GM19467 (cell line): ENCODE measurements at regions not wholly inside any gene's neighbourhood (a gene's known extent, or its start where the extent isn't known, plus 50 kb on each side); places are given as distances from the start of the nearest gene placed in this dataset.
"Not testable (repeated sequence)": the region's sequence is repeated elsewhere in the genome, so short reads cannot be mapped to it uniquely, and the experiment has no call there.

Experiments used
- ATAC-seq: cut with Tn5 transposase; IDR thresholded peaks from one replicate; pipeline ENCODE4 v1.9.1; 2021; ENCODE audit warnings: mild to moderate bottlenecking, moderate library complexity; ENCODE audit not compliant: unreplicated experiment

DNA sequence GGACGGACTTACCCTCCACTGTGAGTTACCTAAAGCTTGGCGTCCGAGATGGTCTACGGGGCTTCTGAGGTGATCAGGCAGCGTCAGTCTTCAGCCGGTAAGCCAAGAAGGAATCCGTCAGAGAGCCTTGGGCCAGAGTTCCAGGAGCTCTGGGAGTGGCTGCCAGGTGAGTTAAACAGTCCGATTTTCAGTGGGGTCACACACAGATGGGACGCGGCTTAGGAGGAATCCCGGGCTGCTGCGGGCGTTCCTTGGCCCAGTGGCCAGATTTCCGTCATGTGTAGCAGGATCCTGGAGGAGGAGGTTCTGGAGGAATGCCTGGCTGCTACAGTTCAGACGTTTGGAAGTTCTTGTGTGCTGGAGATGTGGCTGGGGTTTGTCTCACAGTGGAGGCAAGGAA, 700.7 kb upstream of the NEGR1 start:
- ATAC-seq = not testable (repeated sequence)

DNA sequence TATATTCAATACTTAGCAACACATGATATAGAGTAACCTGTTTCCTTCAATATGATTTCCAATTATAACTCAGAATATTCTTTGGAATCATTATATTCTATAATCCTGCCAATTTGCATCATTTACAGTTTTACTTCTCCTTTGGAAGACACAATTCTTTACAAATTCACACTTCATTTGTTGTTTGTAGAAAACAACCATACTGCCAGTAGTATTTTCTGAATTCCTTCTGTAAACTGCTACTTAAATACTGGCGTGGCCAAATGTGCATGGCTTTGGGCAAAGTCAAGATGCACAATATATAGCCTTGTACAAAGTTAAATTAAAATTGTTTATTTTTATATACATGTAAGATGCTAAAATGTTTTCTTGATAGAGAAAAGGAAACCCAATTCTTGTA, 687.1 kb upstream of the NEGR1 start:
- ATAC-seq = no peak

DNA sequence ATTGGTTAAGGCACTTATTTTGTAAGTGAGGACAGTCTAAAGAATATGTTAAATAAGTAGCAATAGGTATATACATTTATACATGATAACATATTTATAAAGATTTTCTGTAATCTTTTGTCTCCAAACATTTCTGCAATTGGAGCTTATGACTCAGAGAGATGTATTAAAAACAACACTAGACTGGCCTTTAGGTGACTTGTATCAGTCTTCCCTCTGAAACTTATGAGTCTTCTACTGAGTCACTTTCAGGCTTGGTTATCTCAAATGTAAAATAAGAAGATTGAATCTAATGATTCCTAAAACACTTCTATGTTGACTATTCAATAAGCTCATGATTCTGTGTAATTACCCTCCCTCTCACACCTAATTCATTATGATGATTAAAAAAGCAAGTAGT, 672.6 kb upstream of the NEGR1 start:
- no peak for ATAC-seq

DNA sequence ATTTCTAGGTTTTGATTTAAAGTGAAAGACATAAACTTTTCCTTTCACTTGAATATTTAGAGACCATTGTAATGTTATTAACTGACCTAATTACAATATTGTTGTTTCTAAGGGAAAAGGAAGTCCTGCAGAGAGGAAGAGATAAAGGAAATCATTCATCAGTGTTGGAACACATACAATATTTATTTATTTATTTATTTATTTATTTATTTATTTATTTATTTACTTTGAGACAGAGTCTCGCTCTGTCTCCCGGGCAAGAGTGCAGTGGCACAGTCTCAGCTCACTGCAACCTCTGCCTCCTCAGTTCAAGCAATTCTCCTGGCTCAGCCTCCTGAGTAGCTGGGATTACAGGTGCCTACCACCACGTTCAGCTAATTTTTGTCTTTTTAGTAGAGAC, 668.6 kb upstream of the NEGR1 start:
- ATAC-seq = not testable (repeated sequence)

DNA sequence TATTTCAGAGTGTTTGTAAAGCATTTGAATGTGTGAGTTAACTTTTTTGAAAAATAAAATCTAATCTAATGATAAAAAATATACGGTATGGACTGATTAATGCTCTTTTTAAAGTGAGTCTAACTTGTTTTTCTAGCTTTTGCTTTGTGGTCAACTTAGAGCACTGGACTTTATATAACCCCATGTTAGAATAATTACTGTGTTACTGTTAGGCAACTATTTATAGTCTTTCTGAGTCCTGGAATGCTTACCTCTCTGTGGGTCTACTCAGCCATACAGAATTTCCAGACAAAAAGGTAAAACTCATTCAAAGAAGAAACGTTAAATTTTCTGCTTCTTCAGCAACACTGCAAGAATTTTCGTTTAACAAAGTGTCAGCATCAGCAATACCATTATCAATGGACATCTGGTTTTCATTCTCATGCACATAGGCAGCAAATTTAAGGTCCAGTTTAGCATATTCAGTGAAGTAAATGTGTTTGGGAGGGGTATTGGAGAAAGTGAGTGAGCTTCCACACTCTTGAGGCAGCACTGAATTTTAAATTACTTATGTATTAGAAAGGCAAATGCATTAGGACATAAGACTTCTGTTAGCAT, 664.7 kb upstream of the NEGR1 start:
- ATAC-seq = no peak

DNA sequence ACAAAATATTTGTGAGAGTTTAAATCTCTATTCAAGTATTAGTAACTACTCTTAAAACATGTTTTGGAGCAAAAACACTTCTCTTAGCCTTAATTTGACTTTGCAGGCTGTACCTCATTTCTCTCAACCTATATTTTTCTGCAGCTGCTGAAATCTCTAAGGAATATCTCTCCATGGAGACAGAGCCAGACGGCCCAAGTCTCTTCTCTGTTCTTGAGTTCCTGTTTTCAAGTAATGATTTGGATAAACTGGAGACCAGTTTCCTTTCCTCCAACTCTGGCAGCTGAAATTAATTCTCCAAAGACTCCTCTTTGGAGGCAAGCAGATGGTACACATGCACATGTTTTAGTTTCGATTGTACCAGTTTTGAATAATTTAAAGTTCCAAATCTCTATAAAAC, 659.7 kb upstream of the NEGR1 start:
- no peak for ATAC-seq

DNA sequence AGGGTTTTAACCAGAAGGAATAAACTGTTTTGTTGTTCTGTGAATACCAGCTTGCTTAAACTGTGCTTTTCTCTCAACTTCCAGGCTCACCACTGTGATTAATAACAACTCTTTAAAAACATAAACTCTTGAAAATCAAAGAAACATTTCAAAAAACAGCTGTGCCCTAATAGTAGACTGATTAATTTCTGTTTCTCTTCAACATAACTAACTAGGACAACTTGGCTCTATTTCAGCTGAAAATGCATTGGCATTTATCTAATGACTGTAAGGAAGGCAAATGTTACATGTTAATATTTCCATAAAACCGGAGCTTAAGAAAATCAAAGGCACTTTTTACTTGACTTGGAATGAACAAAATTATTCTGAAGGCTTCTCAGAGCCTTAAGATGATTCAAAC, 656.1 kb upstream of the NEGR1 start:
- no peak for ATAC-seq

DNA sequence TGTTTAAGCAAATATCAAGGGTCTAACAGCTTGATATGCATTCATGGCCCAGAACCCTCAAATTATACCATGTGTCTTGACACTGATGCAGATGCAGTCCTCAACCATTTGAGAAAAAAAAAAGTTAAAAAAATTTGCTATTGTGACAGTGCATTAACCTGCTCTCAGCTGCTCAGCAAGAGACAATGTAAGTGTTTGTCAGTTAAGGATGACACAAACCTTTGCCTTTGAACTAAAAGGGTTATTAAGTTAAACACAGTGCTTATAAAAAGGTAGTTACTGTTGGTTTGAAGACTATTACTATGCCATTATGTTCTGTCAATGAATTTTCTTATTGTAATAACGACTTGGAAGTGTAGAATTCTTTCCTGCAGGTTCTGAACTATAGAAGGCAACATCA, 655.6 kb upstream of the NEGR1 start:
- ATAC-seq = no peak

DNA sequence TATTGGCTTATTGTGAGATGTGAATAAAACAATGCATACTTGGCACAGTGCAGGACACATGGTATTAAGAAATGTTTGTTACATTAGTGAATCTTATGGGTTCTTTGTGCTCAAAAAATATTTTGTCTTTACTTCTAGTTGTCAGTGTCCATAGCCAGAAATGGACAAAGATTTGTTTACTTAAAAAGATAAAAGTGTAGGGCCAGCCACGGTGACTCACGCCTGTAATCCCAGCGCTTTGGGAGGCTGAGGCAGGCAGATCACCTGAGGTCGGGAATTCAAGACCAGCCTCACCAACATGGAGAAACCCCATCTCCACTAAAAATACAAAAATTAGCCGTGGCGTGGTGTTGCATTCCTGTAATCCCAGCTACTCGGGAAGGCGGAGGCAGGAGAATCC, 654.6 kb upstream of the NEGR1 start:
- ATAC-seq = no peak

DNA sequence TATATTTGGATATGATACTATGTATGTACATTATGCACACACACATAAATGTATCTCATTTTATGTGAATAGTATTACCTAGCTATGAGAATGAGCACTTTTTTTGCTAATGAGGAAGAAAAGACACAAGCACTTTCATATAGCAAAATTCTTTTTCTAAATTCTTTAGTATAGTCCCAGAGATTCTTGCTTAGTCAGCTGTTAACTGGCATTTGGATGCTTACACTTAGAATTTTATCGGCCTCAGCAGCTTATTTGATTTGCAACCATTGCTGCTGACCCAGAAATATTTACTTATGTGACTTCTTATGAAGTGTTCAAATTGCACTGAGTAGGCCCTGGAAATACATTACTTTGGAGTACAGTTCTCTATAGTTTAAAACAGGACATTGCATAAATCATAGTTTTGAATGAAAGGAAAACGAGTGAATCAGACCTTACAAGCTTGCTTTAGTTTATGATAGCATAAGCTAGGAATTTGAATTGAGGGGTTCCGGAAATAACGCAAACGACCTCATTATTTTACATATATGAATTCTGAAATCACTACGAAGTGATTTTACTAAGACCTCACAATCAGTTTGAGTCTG, 653.9 kb upstream of the NEGR1 start:
- no peak for ATAC-seq

DNA sequence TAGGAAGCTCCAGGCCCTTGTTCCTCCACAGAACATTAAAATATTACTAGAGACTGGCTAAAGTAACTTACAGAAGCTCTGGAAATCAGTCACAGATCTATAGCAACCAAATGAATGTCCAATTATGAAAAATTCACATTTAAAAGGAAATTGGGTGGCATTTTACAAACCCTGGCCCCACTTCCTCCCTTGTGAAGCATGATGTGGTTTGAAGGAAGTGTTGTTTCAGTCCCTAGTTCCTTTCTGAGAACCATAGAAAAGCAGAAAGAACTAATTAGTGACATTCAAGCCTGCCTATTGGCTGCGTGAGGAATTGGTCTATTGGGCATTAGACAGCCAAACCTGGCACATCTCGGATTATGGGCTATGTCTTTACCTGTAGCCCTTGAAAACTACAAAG, 649.7 kb upstream of the NEGR1 start:
- ATAC-seq = no peak

DNA sequence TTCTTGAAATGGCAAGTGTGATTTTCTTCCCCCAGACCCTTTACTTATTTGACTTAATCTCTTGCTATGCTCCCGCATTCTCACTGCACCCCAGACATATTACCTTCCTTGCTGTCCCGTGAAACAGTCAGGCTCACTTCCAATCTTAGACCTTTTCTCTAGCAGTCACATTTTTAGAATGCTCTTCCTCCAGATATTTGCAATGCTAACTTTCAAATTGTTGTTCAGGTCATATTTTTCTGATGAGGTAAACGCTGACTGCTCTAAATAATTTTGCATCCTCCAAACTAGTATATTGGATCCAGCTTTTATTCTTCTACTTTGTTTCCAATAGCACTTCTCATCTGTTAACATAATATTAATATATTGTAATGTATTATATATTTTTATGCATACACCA, 648.2 kb upstream of the NEGR1 start:
- no peak for ATAC-seq

DNA sequence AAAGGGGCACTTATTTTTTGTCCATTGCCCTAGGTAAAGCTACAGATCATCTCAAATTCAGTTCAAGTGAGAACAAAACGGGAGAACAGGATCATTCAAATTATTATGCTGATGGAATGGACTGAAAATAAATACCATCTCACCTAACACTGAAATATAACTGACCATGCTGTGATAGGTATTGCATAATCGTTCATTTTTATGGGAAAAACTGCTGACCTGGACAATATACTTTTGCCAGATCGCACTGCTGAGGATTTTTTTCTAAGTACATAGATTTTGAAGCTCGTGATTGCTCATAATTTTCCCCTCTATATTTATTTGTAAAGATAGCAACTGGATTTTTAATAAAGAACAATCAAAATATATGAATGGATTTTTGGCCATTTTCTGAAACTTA, 636.6 kb upstream of the NEGR1 start:
- ATAC-seq = no peak

DNA sequence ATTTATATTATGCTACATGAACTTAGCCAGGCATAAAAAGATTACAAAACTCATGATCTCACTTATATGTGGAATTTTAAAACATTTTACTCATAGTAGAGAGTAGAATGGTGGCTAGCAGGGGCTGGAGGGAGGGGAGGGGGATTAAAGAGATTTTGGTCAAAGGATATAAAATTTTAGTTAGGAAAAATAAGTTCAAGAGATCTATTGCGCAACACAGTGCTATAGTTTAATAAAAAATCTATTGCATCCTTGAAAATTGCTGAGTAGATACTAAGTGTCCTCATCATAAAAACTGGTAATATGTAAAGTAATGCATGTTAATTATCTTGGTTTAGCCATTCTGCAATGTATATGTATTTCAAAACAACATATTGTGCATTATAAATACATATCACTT, 635.6 kb upstream of the NEGR1 start:
- ATAC-seq = no peak

DNA sequence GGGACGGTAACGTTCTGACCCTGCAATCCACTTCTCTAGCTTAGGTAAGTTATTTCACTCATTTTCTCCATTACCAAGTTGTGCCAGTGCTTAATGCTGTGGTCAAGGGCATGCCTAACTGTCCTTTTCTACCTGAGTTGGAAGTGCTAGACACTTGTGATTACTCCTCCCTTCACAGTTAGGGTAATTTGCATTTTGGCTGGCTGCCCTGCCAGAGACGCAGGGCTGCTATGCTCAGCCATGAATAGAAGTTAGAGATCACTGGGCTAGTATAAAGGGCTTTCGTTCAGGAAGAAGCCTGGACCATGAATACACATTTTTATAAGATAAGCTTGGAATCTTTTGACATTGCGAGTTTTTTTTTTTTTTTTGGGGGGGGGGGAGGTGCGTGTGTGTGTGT, 633.2 kb upstream of the NEGR1 start:
- no peak for ATAC-seq

DNA sequence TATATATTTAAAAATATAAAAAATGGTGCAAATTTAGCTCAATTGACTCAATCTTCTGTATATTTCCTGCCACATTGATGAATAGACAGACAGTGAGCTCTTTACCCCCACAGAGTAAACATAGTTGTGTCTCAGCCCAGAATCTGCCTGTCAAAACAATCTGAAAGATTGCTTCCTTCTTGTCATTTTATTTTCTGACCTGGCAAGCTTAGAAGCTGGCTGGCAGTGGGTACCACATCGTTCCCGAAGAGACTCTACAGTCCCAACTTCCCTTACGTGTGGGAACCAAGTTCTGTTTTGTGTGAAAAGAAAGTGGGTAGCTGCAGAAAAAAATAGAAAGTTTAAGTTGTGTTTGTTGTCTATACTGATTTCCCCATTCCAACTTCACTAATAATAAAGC, 629.3 kb upstream of the NEGR1 start:
- ATAC-seq = no peak

DNA sequence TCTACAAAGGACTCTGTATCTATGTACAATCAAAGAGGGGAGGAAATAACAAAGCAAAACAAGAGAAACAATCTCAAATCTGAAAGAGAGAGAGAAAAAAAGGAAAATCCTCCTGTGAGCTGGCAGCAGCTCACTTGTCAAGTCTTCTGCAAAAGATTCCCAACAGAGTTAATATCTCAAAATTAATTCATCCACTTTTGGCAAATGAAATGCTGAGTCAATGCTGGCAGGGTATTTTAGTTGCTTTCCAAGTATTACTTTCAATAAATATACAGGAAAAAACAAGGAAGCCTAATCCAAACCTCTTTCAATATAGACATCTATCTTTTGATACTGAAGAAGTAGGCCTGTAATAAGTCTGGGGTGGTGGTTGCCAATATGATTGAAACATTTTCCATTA, 613.9 kb upstream of the NEGR1 start:
- ATAC-seq = no peak

DNA sequence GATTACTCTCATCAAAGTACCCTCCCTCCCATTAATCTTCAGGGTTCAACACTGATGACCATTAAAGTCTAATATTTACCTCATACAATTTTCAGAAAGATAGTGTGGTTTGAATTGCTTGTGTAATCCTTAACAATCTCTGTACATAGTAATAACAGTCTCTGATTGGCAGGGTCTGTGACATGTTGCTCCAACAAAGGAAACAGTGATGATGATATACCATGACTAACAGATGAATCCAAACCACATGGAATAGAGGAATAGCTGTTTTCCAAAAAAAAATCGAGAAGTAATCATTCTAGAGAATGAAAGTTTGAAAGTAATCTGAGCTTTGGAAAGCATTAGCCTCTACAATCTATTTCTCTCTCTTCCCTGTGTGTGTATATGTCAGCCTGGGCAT, 610.1 kb upstream of the NEGR1 start:
- no peak for ATAC-seq

DNA sequence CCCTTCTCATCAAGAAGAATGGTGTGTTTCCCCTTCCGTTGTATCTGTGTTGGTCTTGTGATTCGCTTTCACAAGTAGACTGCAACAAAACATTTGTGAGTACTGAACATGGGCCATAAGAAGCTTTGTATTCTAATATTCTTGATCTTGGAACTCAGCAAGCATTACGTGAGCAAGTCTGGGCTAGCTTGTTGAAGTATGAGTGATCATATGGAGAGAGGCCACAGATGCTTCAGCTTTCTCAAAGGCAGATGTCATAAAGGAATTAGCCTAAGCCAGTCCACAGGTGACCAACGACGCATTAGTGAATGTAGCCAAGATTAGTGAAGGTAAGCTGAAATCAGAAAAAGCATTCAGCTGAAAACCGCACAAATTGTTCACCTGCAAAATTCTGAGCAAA, 609.6 kb upstream of the NEGR1 start:
- no peak for ATAC-seq

DNA sequence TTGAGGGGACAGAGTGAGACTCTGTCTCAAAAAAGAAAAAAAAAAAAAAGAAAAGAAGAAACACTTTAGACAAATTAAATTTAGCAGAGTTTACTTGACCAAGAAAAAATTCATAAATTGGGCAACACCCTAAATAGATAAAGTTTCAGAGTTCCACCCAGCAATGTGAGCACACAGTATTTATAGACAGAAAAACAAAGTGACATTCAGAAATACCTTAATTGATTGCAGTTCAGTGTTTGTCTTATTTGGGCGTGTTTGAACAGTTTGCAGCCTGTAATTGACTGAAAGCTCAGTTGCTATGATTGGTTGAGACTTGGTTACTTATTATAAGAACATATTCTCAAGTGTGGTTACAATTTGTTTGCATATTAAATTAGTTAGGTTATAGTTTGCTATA, 603.5 kb upstream of the NEGR1 start:
- ATAC-seq = no peak

DNA sequence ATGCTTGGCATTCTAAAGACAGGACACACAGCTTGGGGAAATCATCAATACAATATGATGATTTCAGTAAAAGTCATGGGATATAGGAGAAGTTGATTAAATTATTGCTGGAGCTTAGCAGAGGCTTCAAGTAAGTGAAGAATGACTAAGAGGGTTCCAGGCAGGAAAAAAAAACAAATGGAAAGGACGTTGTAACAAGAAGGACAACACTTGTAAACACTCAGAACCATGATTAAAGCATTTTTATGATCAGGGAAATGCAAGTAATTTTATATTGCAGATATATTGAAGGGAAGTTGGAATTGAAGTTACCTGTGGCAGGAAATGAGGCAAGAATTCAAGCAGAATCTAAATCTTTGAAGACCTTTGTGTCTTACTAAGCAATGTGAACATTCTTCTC, 602.7 kb upstream of the NEGR1 start:
- no peak for ATAC-seq

DNA sequence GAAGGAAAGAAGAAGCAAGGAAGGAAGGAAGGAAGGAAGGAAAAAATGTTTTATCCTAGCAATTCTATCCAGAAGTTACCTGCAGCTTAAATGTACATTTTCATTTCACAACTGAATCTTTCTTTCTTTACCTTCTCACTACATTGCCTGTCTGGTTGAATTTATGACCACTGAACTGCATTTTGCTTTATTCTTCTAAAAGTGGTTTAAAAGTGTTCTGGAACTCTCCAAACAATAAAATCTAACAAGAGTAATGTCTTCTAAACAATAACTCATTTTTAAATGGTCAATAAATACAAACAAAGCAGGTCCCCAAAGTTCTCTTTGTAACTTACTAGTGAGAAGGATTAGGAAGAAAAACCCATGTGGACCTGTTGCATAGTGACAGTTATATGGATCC, 587.5 kb upstream of the NEGR1 start:
- no peak for ATAC-seq

DNA sequence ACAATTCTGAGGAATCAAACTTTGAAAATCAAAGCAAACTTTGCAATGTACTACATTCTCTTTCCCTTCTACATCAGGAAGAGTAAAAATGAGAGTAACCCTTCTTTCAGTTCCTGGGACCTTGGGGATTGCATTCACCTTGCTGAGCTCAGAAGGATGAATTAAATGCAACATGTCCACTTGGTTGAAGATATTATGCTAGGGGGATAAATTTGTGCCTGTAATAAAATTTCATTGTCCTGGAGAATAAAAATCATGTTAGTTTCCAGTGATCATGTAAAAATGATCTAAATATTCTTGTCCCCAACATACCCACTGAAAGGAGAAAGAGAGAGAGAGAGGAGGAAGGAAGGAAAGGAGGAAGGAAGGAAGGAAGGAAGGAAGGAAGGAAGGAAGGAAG, 587.1 kb upstream of the NEGR1 start:
- no peak for ATAC-seq
